HEK293 (cell line): ENCODE measurements at regions not wholly inside any gene's neighbourhood (a gene's known extent, or its start where the extent isn't known, plus 50 kb on each side); places are given as distances from the start of the nearest gene placed in this dataset.

ENCODE experiments used
- CTCF ChIA-PET: fragments of 350-600 bp; formaldehyde crosslinking; extraction: SDS; loops from one replicate; lab custom pipeline; 2021; ENCODE audit warnings: antibody characterized with exemption; lab: Yijun Ruan, JAX
- POLR2A ChIA-PET: fragments of 300-600 bp; formaldehyde crosslinking; extraction: SDS; loops from one replicate; lab custom pipeline; 2020; ENCODE audit warnings: antibody characterized with exemption, inconsistent platforms; lab: Yijun Ruan, JAX
- H3K27ac ChIP-seq: fragments of 200-500 bp; sonication (Bioruptor generic); 2 replicates; pipeline ENCODE4 v1.5.1; 2014; ENCODE audit warnings: low read depth, low read length, control low read depth, inconsistent platforms; ENCODE audit errors: extremely low read depth
- H3K36me3 ChIP-seq, 2 experiments: fragments of 200-500 bp in 1 of 2; sonication (Bioruptor generic) in 1 of 2; 1 replicate in 1 of 2; 2 replicates in 1 of 2; pipeline ENCODE4 v1.5.1; 2014 to 2017; ENCODE audit warnings: inconsistent platforms in 2 of 2, low read length in 2 of 2; ENCODE audit not compliant: control insufficient read depth in 2 of 2, insufficient read depth in 1 of 2
- H3K4me1 ChIP-seq: fragments of 200-500 bp; sonication (Bioruptor generic); 2 replicates; pipeline ENCODE4 v1.5.1; 2014; ENCODE audit warnings: mild to moderate bottlenecking, low read length, inconsistent platforms; ENCODE audit not compliant: control insufficient read depth, insufficient read depth
- H3K4me3 ChIP-seq: 2 replicates; pipeline ENCODE4 v1.5.1; 2011; ENCODE audit warnings: low read depth, mild to moderate bottlenecking, control low read depth, low read length, moderate library complexity
- H3K9me3 ChIP-seq: fragments of 200-500 bp; sonication (Bioruptor generic); 2 replicates; pipeline ENCODE4 v1.5.1; 2014; ENCODE audit warnings: low read depth, low read length, inconsistent platforms; ENCODE audit not compliant: control insufficient read depth, insufficient read depth
- GFI1B ChIP-seq: fragments of 450-650 bp; formaldehyde crosslinking; IDR thresholded peaks from 2 replicates; pipeline ENCODE4 v1.5.1; 2016; ENCODE audit warnings: missing biosample characterization, missing genetic modification characterization
- GLI4 ChIP-seq: fragments of 450-650 bp; formaldehyde crosslinking; IDR thresholded peaks from 2 replicates; pipeline ENCODE4 v1.5.1; 2016; ENCODE audit warnings: missing biosample characterization, missing genetic modification characterization
- GLIS1 ChIP-seq: fragments of 450-650 bp; formaldehyde crosslinking; IDR thresholded peaks from 2 replicates; pipeline ENCODE4 v1.5.1; 2016; ENCODE audit warnings: missing biosample characterization, missing genetic modification characterization
- KLF10 ChIP-seq: fragments of 450-650 bp; IDR thresholded peaks from 2 replicates; pipeline ENCODE4 v1.5.1; 2018; ENCODE audit warnings: missing biosample characterization, mild to moderate bottlenecking, missing genetic modification characterization
- OVOL3 ChIP-seq: fragments of 450-650 bp; formaldehyde crosslinking; IDR thresholded peaks from 2 replicates; pipeline ENCODE4 v1.5.1; 2016; ENCODE audit warnings: missing biosample characterization, missing genetic modification characterization
- PRDM10 ChIP-seq: fragments of 450-650 bp; formaldehyde crosslinking; IDR thresholded peaks from 2 replicates; pipeline ENCODE4 v1.5.1; 2016; ENCODE audit warnings: missing biosample characterization, missing genetic modification characterization
- SETDB1 ChIP-seq: IDR thresholded peaks from one replicate; pipeline ENCODE4 v1.6.1; 2017; ENCODE audit warnings: mild to moderate bottlenecking, low read length, moderate library complexity, mixed read lengths; ENCODE audit not compliant: insufficient read length
- TRIM28 ChIP-seq: IDR thresholded peaks from 2 replicates; pipeline ENCODE4 v1.6.1; 2011; ENCODE audit warnings: low read length, control low read depth, borderline replicate concordance
- ZBTB1 ChIP-seq: fragments of 450-650 bp; formaldehyde crosslinking; IDR thresholded peaks from 2 replicates; pipeline ENCODE4 v1.5.1; 2016; ENCODE audit warnings: missing biosample characterization, missing genetic modification characterization
- ZBTB11 ChIP-seq: fragments of 450-650 bp; formaldehyde crosslinking; conservative IDR thresholded peaks from 2 replicates; pipeline ENCODE4 v1.5.1; 2016; ENCODE audit warnings: low read depth, missing biosample characterization, missing genetic modification characterization
- ZNF114 ChIP-seq: fragments of 450-650 bp; formaldehyde crosslinking; IDR thresholded peaks from 2 replicates; pipeline ENCODE4 v1.5.0; 2017; ENCODE audit warnings: missing biosample characterization, missing genetic modification characterization
- ZNF140 ChIP-seq: fragments of 450-650 bp; formaldehyde crosslinking; IDR thresholded peaks from 2 replicates; pipeline ENCODE4 v1.5.1; 2016; ENCODE audit warnings: missing biosample characterization, missing genetic modification characterization
- ZNF157 ChIP-seq: fragments of 450-650 bp; formaldehyde crosslinking; IDR thresholded peaks from 2 replicates; pipeline ENCODE4 v1.5.1; 2016; ENCODE audit warnings: missing biosample characterization, missing genetic modification characterization
- ZNF2 ChIP-seq: fragments of 450-650 bp; formaldehyde crosslinking; IDR thresholded peaks from 2 replicates; pipeline ENCODE4 v1.5.1; 2016; ENCODE audit warnings: missing biosample characterization, missing genetic modification characterization
- ZNF350 ChIP-seq: fragments of 450-650 bp; formaldehyde crosslinking; IDR thresholded peaks from 2 replicates; pipeline ENCODE4 v1.5.0; 2017; ENCODE audit warnings: missing biosample characterization, mild to moderate bottlenecking, missing genetic modification characterization
- ZNF488 ChIP-seq: fragments of 450-650 bp; formaldehyde crosslinking; IDR thresholded peaks from 2 replicates; pipeline ENCODE4 v1.5.1; 2016; ENCODE audit warnings: missing biosample characterization, missing genetic modification characterization
- ZNF530 ChIP-seq: fragments of 450-650 bp; formaldehyde crosslinking; IDR thresholded peaks from 2 replicates; pipeline ENCODE4 v1.5.1; 2016; ENCODE audit warnings: low read depth, missing biosample characterization, missing genetic modification characterization
- ZNF544 ChIP-seq: fragments of 450-650 bp; formaldehyde crosslinking; IDR thresholded peaks from 2 replicates; pipeline ENCODE4 v1.5.0; 2017; ENCODE audit warnings: missing biosample characterization, missing genetic modification characterization
- ZNF596 ChIP-seq: fragments of 450-650 bp; IDR thresholded peaks from 2 replicates; pipeline ENCODE4 v1.5.0; 2018; ENCODE audit warnings: missing biosample characterization, mild to moderate bottlenecking, missing genetic modification characterization, moderate library complexity
- ZNF692 ChIP-seq: fragments of 450-650 bp; formaldehyde crosslinking; IDR thresholded peaks from 2 replicates; pipeline ENCODE4 v1.5.1; 2016; ENCODE audit warnings: missing biosample characterization, missing genetic modification characterization
- ZNF707 ChIP-seq: fragments of 450-650 bp; formaldehyde crosslinking; IDR thresholded peaks from 2 replicates; pipeline ENCODE4 v1.5.1; 2016; ENCODE audit warnings: missing biosample characterization, missing genetic modification characterization

- Histone ChIP-seq H3K36me3 (no peaks in the 10 kb centered on the region), H3K27ac (no peak overlapping the region), H3K9me3 (no peaks in the 10 kb centered on the region), H3K4me3 (no peak overlapping the region), H3K4me1 (no peaks in the 10 kb centered on the region)
- POLR2A ChIA-PET: no interaction called here
- CTCF ChIA-PET: no interaction called here
- TF ChIP-seq GFI1B (tag by site-specific recombination) (no peak), ZNF350 (no peak)
These were observed 245.9 kb downstream of the ERMARD start for GRCh38 chr6:169997187-169997929.

- TF ChIP-seq ZNF2 (tag by site-specific recombination) (peak; percentile 53; the same call in 1 of the 2 replicates), ZNF157 (peak; percentile 49; the same call in 1 of the 2 replicates), ZNF114 (tag by site-specific recombination) (no peak), OVOL3 (tag by site-specific recombination) (no peak), ZNF544 (tag by site-specific recombination) (0 out of 2 replicates have a peak, but pooled peaks have one; percentile 37), TRIM28 (no peak), PRDM10 (tag by site-specific recombination) (no peak), ZNF488 (0 out of 2 replicates have a peak, but pooled peaks have one; percentile 22), ZNF692 (tag by site-specific recombination) (no peak), SETDB1 (no peak), KLF10 (tag by site-specific recombination) (no peak), ZNF707 (tag by site-specific recombination) (no peak), ZNF140 (tag by site-specific recombination) (no peak), ZBTB1 (tag by site-specific recombination) (no peak), ZNF596 (no peak), GLIS1 (no peak), ZNF530 (tag by site-specific recombination) (no peak), GLI4 (tag by site-specific recombination) (0 out of 2 replicates have a peak, but pooled peaks have one; percentile 63), ZBTB11 (tag by site-specific recombination) (no peak)
- no peaks in the 10 kb centered on the region for H3K4me1 ChIP-seq
- H3K9me3 ChIP-seq: no peaks in the 10 kb centered on the region
- CTCF ChIA-PET: interaction anchor here (0.6 kb wide), 1 partner anchor 29 kb away, joined by 4 read pairs; no protein-coding TSS in a partner anchor
- H3K4me3 ChIP-seq: no peak overlapping the region
- no peak overlapping the region for H3K27ac ChIP-seq
- POLR2A ChIA-PET: no interaction called here
- no peaks in the 10 kb centered on the region for H3K36me3 ChIP-seq
These were observed 245.1 kb downstream of the ERMARD start for GRCh38 chr6:169996378-169997051.
